SK-N-MC (cell line): ENCODE measurements at regions not wholly inside any gene's neighbourhood (a gene's known extent, or its start where the extent isn't known, plus 50 kb on each side); places are given as distances from the start of the nearest gene placed in this dataset.
"Not testable (repeated sequence)": the region's sequence is repeated elsewhere in the genome, so short reads cannot be mapped to it uniquely, and the experiment has no call there.

Experiments
- DNase-seq: peaks from one replicate; pipeline ENCODE4 v3.0.0-alpha.2; 2011; ENCODE audit warnings: low read depth, low spot score
- H3K27ac ChIP-seq: fragments of 200-600 bp; sonication (generic); 2 replicates; pipeline ENCODE4 v1.5.1; 2016; ENCODE audit warnings: mixed run types
- H3K36me3 ChIP-seq: fragments of 200-600 bp; sonication (generic); 2 replicates; pipeline ENCODE4 v1.6.1; 2017; ENCODE audit warnings: antibody characterized with exemption, low read length, mixed read lengths; ENCODE audit not compliant: insufficient read depth
- H3K4me3 ChIP-seq: fragments of 200-600 bp; sonication (generic); 2 replicates; pipeline ENCODE4 v1.5.1; 2016
- H3K9ac ChIP-seq: fragments of 200-600 bp; sonication (generic); 2 replicates; pipeline ENCODE4 v1.8.0; 2017; ENCODE audit warnings: mixed run types, mixed read lengths; ENCODE audit not compliant: insufficient read length
- H3K9me3 ChIP-seq: fragments of 200-600 bp; sonication (generic); 2 replicates; pipeline ENCODE4 v1.6.1; 2017; ENCODE audit warnings: low read depth, mild to moderate bottlenecking, antibody characterized with exemption, low read length, moderate library complexity, mixed read lengths
- EZH2 ChIP-seq: fragments of 200-600 bp; sonication (generic); IDR thresholded peaks from one replicate; pipeline ENCODE4 v1.6.1; 2017; ENCODE audit warnings: antibody characterized with exemption
- FOXP2 ChIP-seq: optimal IDR thresholded peaks from 2 replicates; pipeline ENCODE3; 2011; ENCODE audit warnings: mild to moderate bottlenecking, moderate library complexity; ENCODE audit not compliant: insufficient read depth; ENCODE audit errors: extremely low read length, control extremely low read depth
- POLR2AphosphoS5 ChIP-seq: IDR thresholded peaks from 2 replicates; pipeline ENCODE4 v1.6.1; 2012; ENCODE audit warnings: mild to moderate bottlenecking, low read depth, low read length, borderline replicate concordance

DNA sequence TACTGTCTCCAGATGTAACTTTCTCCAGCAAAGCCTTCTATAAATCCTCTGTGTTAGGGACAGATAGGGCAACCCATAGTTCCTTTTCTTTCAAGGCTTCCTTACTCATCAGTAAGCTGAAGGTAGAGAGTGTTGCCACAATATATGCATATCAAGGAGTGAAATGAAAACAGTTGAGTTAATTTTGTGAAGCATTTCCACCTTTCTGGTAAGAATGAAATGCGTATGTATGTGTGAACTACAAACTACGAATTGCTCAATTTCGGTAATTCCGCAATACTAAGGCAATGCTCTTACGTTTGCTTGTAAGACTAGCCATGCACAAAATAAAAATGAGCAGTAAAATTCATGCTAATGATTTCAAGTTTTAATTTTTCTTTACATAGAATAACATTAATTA lies 61.2 kb upstream of the HBS1L start:
- Histone ChIP-seq H3K4me3 (no peak overlapping the region), H3K36me3 (no peaks in the 10 kb centered on the region), H3K9me3 (no peaks in the 10 kb centered on the region), H3K9ac (no peak overlapping the region), H3K27ac (no peak overlapping the region)
- no peak for TF ChIP-seq EZH2
- TF ChIP-seq POLR2AphosphoS5 = no peak
- TF ChIP-seq FOXP2 = no peak
- no peak for DNase-seq

DNA sequence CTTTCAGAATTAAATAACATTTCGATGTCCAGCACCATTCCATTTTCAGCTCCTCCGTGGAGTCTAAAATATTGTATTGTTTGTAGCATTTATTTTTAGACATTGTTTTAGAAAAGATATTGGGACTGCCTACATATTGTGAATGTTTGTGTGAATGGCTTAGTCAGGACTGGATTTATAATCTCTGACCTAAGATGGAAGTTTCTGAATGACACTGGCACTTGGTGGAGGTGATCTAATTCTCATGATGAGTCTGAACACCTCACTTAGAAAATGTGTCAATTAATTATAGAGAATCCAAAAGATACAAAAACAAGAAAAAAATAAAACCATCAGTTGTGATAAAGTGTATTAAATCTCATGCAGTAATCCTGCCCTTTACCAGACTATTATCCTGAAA lies 60.8 kb upstream of the HBS1L start:
- no peak overlapping the region for H3K27ac ChIP-seq
- no peaks in the 10 kb centered on the region for H3K9me3 ChIP-seq
- no peaks in the 10 kb centered on the region for H3K36me3 ChIP-seq
- H3K4me3 ChIP-seq = no peak overlapping the region
- DNase-seq = no peak
- no peak overlapping the region for H3K9ac ChIP-seq
- TF ChIP-seq POLR2AphosphoS5 (no peak), FOXP2 (no peak), EZH2 (no peak)

DNA sequence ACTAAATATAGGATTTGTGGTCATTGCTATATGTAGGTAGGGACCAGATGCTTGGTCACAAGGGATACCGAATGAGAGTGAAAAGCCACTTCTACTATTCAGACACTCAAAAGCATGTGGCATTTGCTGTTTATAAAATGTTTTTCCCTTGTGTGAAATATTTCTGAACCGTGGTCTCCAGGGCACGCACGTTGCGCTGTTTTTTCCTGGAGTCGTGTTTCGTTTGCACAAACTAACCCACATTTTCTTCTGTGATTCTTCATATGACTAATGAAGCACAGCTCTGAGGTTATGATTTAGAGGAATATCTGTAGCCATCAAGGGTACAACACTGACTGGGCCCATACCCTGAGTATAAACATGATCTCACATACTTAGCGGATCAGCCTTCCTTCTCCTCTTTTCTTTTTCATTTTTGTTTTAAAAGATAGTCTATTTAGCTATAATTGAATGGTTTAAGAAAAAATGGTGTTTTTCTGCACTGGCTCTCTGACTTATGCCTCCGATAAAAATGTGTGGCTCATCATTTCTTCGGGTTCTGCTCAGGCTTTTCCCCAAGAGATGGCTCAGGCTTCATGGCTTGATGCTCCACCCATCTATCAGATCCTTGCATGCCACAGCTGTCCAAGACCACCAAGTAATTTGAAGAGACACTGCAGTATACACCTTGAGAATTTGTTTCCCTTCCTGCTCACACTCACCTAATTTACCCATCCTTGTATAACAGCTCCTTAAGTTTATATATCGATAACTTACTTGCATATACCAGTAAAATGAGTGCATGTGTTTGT lies 59.9 kb upstream of the HBS1L start:
- Histone ChIP-seq H3K9ac (no peak overlapping the region), H3K36me3 (no peaks in the 10 kb centered on the region), H3K27ac (no peak overlapping the region), H3K4me3 (no peak overlapping the region), H3K9me3 (no peaks in the 10 kb centered on the region)
- DNase-seq = no peak
- TF ChIP-seq EZH2 (no peak), POLR2AphosphoS5 (no peak), FOXP2 (no peak)

DNA sequence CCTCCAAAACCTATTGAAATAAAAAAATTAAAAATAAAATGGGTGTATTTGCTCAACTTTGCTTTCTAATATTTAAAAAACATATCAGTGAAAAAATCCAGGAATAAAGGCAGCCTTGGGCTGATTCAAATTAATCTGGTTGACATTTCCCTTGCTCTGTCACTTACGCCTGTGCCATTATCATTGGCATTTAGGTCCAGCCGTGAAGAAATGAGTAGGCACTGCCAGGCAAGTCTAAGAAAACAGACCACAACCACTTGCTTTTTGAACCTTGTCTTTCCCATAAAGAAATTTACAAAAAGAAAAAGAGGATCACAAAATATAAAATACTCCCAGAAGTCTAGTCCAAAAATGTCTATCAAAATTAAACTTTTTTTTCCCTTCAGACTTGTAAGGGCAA lies 59.2 kb upstream of the HBS1L start:
- H3K27ac ChIP-seq = no peak overlapping the region
- DNase-seq = no peak
- no peak overlapping the region for H3K4me3 ChIP-seq
- no peak overlapping the region for H3K9ac ChIP-seq
- TF ChIP-seq POLR2AphosphoS5 (no peak), FOXP2 (no peak), EZH2 (no peak)
- no peaks in the 10 kb centered on the region for H3K36me3 ChIP-seq
- no peaks in the 10 kb centered on the region for H3K9me3 ChIP-seq

DNA sequence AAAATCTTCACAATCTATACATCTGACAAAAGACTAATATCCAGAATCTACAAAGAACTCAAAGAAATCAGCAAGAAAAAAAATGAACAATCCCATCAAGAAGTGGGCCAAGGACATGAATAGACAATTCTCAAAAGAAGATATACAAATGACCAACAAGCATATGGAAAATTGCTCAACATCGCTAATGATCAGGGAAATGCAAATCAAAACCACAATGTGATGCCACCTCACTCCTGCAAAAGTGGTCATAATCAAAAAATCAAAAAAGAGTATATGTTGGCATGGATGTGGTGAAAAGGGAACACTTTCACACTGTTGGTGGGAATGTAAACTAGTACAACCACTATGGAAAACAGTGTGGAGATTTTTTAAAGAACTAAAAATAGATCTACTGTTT lies 58.3 kb upstream of the HBS1L start:
- H3K9me3 ChIP-seq, H3K27ac ChIP-seq, H3K36me3 ChIP-seq, H3K9ac ChIP-seq, DNase-seq, H3K4me3 ChIP-seq: not testable (repeated sequence)

DNA sequence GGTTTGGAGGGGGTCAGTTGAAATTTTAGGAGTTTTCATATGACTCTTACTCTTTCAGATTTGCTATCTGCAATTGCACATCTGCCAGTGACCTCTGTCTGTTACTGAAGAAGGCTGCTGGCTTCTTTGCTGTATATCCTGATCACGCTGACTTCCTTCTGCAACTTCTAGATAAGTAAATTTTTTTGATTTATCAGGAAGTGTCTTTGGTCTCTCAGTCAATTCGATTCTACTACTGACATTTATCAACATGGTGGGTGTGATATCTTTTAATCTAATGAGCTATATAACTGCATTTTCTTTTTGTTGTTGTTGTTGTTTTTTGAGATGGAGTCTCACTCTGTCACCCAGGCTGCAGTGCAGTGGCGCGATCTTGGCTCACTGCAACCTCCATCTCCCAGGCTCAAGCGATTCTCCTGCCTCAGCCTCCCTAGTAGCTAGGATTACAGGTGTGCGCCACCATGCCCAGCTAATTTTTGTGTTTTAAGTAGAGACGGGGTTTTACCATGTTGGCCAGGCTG lies 55.7 kb upstream of the HBS1L start:
- not testable (repeated sequence) for DNase-seq, H3K9ac ChIP-seq, H3K36me3 ChIP-seq, H3K4me3 ChIP-seq, H3K9me3 ChIP-seq, H3K27ac ChIP-seq

DNA sequence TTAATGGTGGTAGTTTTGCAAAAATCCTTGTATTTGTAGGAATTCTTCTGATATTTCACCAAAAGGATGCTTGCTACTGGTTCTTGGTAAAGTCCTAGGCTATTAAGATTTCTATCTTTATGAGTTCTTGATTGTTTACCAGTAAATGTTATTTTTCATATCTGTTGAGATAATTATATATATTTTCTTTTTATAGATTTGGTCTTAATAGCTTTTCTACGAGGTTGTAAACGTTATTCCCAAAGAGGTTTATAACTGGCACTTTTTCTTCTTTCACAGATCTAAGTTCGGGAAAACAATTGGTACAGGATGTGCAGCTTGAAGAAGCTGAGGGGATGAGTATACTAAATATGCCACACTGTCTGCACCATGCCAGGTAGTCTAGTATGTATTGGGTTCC lies 55.1 kb upstream of the HBS1L start:
- no peaks in the 10 kb centered on the region for H3K9me3 ChIP-seq
- no peak for DNase-seq
- H3K36me3 ChIP-seq = no peaks in the 10 kb centered on the region
- no peak overlapping the region for H3K9ac ChIP-seq
- H3K27ac ChIP-seq = no peak overlapping the region
- TF ChIP-seq EZH2 (no peak), FOXP2 (no peak)
- H3K4me3 ChIP-seq = no peak overlapping the region

DNA sequence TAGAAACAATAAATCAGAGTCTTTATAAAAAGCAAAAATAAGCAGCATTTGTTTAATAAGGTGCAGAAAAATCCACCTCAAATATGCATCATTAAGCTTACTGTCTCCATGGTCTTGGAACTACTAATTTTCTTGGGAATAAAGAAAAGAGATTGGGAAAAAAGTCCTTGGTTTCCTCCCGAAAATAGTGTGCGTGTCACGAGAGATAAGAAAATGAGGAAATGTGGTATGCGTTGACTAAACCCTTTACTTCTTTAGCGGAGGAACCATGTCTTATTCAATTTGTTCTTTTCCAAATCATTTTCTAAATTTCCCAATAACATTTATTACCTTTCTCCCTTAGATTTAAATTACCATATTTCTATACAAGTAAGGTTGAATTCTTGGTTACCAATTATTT lies 54.1 kb upstream of the HBS1L start:
- H3K4me3 ChIP-seq = no peak overlapping the region
- DNase-seq = no peak
- no peak overlapping the region for H3K27ac ChIP-seq
- TF ChIP-seq POLR2AphosphoS5 (no peak), FOXP2 (no peak), EZH2 (no peak)
- no peaks in the 10 kb centered on the region for H3K36me3 ChIP-seq
- H3K9me3 ChIP-seq = no peaks in the 10 kb centered on the region
- no peak overlapping the region for H3K9ac ChIP-seq

DNA sequence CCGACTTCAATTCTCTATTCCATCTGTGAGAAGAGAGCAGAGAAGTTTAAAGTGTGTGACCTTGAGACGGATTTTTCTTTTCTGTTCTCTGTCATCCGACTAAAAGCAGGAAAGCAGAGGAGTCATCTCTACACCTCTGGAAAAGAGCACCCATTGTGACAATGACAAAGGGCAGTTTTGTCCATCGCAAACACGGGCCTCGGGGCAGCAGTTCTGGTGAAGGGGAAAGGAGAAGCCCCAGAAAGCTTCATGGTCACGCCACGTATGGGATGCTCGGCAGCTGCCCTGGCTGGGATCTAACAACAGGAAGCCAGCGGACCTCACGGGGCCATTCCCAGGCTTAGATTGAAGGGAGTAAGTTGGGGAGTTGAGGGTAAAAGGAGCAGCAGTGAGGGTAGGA lies 52.0 kb upstream of the HBS1L start:
- H3K9me3 ChIP-seq = no peaks in the 10 kb centered on the region
- H3K9ac ChIP-seq = no peak overlapping the region
- no peak overlapping the region for H3K4me3 ChIP-seq
- TF ChIP-seq POLR2AphosphoS5 (no peak), FOXP2 (no peak), EZH2 (no peak)
- H3K36me3 ChIP-seq = no peaks in the 10 kb centered on the region
- DNase-seq = no peak
- no peak overlapping the region for H3K27ac ChIP-seq
